HEK293 (cell line): ENCODE measurements at regions not wholly inside any gene's neighbourhood (a gene's known extent, or its start where the extent isn't known, plus 50 kb on each side); places are given as distances from the start of the nearest gene placed in this dataset.
A peak's percentile ranks its signal among the peaks of the same experiment; 100 is the strongest.

ENCODE experiments used
- BCL11B ChIP-seq: fragments of 450-650 bp; formaldehyde crosslinking; IDR thresholded peaks from 2 replicates; pipeline ENCODE4 v1.5.1; 2016; ENCODE audit warnings: low read depth, missing biosample characterization, missing genetic modification characterization
- SCRT2 ChIP-seq: fragments of 450-650 bp; formaldehyde crosslinking; IDR thresholded peaks from 2 replicates; pipeline ENCODE4 v1.5.1; 2016; ENCODE audit warnings: missing biosample characterization, missing genetic modification characterization
- TCF7L2 ChIP-seq: IDR thresholded peaks from 2 replicates; pipeline ENCODE4 v1.6.1; 2011; ENCODE audit warnings: low read depth, mild to moderate bottlenecking, inconsistent platforms, low read length, moderate library complexity, borderline replicate concordance
- YY1 ChIP-seq: fragments of 450-650 bp; formaldehyde crosslinking; IDR thresholded peaks from 2 replicates; pipeline ENCODE4 v1.5.1; 2018; ENCODE audit warnings: missing biosample characterization, missing genetic modification characterization
- ZBTB21 ChIP-seq: fragments of 450-650 bp; formaldehyde crosslinking; IDR thresholded peaks from 2 replicates; pipeline ENCODE4 v1.5.1; 2017; ENCODE audit warnings: missing biosample characterization, missing genetic modification characterization
- ZFP69B ChIP-seq: fragments of 450-650 bp; formaldehyde crosslinking; IDR thresholded peaks from 2 replicates; pipeline ENCODE4 v1.5.1; 2016; ENCODE audit warnings: missing biosample characterization, missing genetic modification characterization
- ZIC2 ChIP-seq: fragments of 450-650 bp; formaldehyde crosslinking; IDR thresholded peaks from 2 replicates; pipeline ENCODE4 v1.5.1; 2016; ENCODE audit warnings: missing biosample characterization, missing genetic modification characterization
- ZNF140 ChIP-seq: fragments of 450-650 bp; formaldehyde crosslinking; IDR thresholded peaks from 2 replicates; pipeline ENCODE4 v1.5.1; 2016; ENCODE audit warnings: missing biosample characterization, missing genetic modification characterization
- ZNF155 ChIP-seq: fragments of 450-650 bp; formaldehyde crosslinking; IDR thresholded peaks from 2 replicates; pipeline ENCODE4 v1.5.1; 2016; ENCODE audit warnings: missing biosample characterization, missing genetic modification characterization
- ZNF221 ChIP-seq: fragments of 450-650 bp; formaldehyde crosslinking; IDR thresholded peaks from 2 replicates; pipeline ENCODE4 v1.5.1; 2017; ENCODE audit warnings: missing biosample characterization, missing genetic modification characterization, borderline replicate concordance
- ZNF24 ChIP-seq: fragments of 450-650 bp; formaldehyde crosslinking; IDR thresholded peaks from 2 replicates; pipeline ENCODE4 v1.5.1; 2016; ENCODE audit warnings: missing biosample characterization, missing genetic modification characterization
- ZNF248 ChIP-seq: fragments of 450-650 bp; formaldehyde crosslinking; IDR thresholded peaks from 2 replicates; pipeline ENCODE4 v1.5.1; 2017; ENCODE audit warnings: missing biosample characterization, missing genetic modification characterization
- ZNF266 ChIP-seq: fragments of 450-650 bp; formaldehyde crosslinking; IDR thresholded peaks from 2 replicates; pipeline ENCODE4 v1.5.1; 2016; ENCODE audit warnings: missing biosample characterization, missing genetic modification characterization, low read depth
- ZNF280C ChIP-seq: fragments of 450-650 bp; formaldehyde crosslinking; IDR thresholded peaks from 2 replicates; pipeline ENCODE4 v1.5.1; 2016; ENCODE audit warnings: missing biosample characterization, missing genetic modification characterization
- ZNF311 ChIP-seq: fragments of 450-650 bp; formaldehyde crosslinking; IDR thresholded peaks from 2 replicates; pipeline ENCODE4 v1.5.1; 2017; ENCODE audit warnings: missing biosample characterization, missing genetic modification characterization, borderline replicate concordance
- ZNF426 ChIP-seq: fragments of 450-650 bp; formaldehyde crosslinking; IDR thresholded peaks from 2 replicates; pipeline ENCODE4 v1.5.1; 2017; ENCODE audit warnings: missing biosample characterization, missing genetic modification characterization, mild to moderate bottlenecking, inconsistent platforms, moderate library complexity
- ZNF473 ChIP-seq: fragments of 450-650 bp; formaldehyde crosslinking; IDR thresholded peaks from 2 replicates; pipeline ENCODE4 v1.5.1; 2017; ENCODE audit warnings: missing biosample characterization, missing genetic modification characterization
- ZNF513 ChIP-seq: fragments of 450-650 bp; IDR thresholded peaks from 2 replicates; pipeline ENCODE4 v1.5.1; 2018; ENCODE audit warnings: missing biosample characterization, missing genetic modification characterization
- ZNF521 ChIP-seq: fragments of 450-650 bp; formaldehyde crosslinking; IDR thresholded peaks from 2 replicates; pipeline ENCODE4 v1.5.1; 2017; ENCODE audit warnings: missing biosample characterization, mild to moderate bottlenecking, missing genetic modification characterization
- ZNF529 ChIP-seq: fragments of 450-650 bp; formaldehyde crosslinking; IDR thresholded peaks from 2 replicates; pipeline ENCODE4 v1.5.1; 2017; ENCODE audit warnings: missing genetic modification characterization, missing biosample characterization; ENCODE audit not compliant: insufficient replicate concordance
- ZNF548 ChIP-seq: fragments of 450-650 bp; formaldehyde crosslinking; IDR thresholded peaks from 2 replicates; pipeline ENCODE4 v1.5.1; 2016; ENCODE audit warnings: missing biosample characterization, missing genetic modification characterization
- ZNF571 ChIP-seq: fragments of 450-650 bp; formaldehyde crosslinking; IDR thresholded peaks from 2 replicates; pipeline ENCODE4 v1.5.0; 2017; ENCODE audit warnings: missing biosample characterization, missing genetic modification characterization
- ZNF610 ChIP-seq: fragments of 450-650 bp; formaldehyde crosslinking; IDR thresholded peaks from 2 replicates; pipeline ENCODE4 v1.5.1; 2016; ENCODE audit warnings: missing biosample characterization, missing genetic modification characterization, borderline replicate concordance
- ZNF621 ChIP-seq: fragments of 450-650 bp; formaldehyde crosslinking; IDR thresholded peaks from 2 replicates; pipeline ENCODE4 v1.5.1; 2017; ENCODE audit warnings: missing biosample characterization, missing genetic modification characterization
- ZNF639 ChIP-seq: fragments of 450-650 bp; formaldehyde crosslinking; IDR thresholded peaks from 2 replicates; pipeline ENCODE4 v1.5.1; 2016; ENCODE audit warnings: missing biosample characterization, missing genetic modification characterization
- ZNF701 ChIP-seq: fragments of 450-650 bp; formaldehyde crosslinking; IDR thresholded peaks from 2 replicates; pipeline ENCODE4 v1.5.1; 2016; ENCODE audit warnings: missing biosample characterization, missing genetic modification characterization
- ZNF747 ChIP-seq: fragments of 450-650 bp; formaldehyde crosslinking; IDR thresholded peaks from 2 replicates; pipeline ENCODE4 v1.5.1; 2016; ENCODE audit warnings: missing biosample characterization, missing genetic modification characterization
- ZNF776 ChIP-seq: fragments of 450-650 bp; formaldehyde crosslinking; IDR thresholded peaks from 2 replicates; pipeline ENCODE4 v1.5.0; 2017; ENCODE audit warnings: missing biosample characterization, missing genetic modification characterization, borderline replicate concordance
- ZNF785 ChIP-seq: fragments of 450-650 bp; formaldehyde crosslinking; IDR thresholded peaks from 2 replicates; pipeline ENCODE4 v1.5.1; 2016; ENCODE audit warnings: missing biosample characterization, missing genetic modification characterization
- ZNF791 ChIP-seq: fragments of 450-650 bp; formaldehyde crosslinking; IDR thresholded peaks from 2 replicates; pipeline ENCODE4 v1.5.1; 2016; ENCODE audit warnings: missing biosample characterization, missing genetic modification characterization
- ZNF843 ChIP-seq: fragments of 450-650 bp; formaldehyde crosslinking; IDR thresholded peaks from 2 replicates; pipeline ENCODE4 v1.5.1; 2016; ENCODE audit warnings: missing biosample characterization, missing genetic modification characterization
- ZSCAN16 ChIP-seq: fragments of 450-650 bp; formaldehyde crosslinking; IDR thresholded peaks from 2 replicates; pipeline ENCODE4 v1.5.1; 2016; ENCODE audit warnings: missing biosample characterization, missing genetic modification characterization
- TF ChIP-seq, protein P1 (sequence below): fragments of 450-650 bp; formaldehyde crosslinking; IDR thresholded peaks from 2 replicates; pipeline ENCODE4 v1.5.0; 2017; ENCODE audit warnings: missing biosample characterization, missing genetic modification characterization, borderline replicate concordance
- TF ChIP-seq, protein P2 (sequence below): fragments of 450-650 bp; formaldehyde crosslinking; IDR thresholded peaks from 2 replicates; pipeline ENCODE4 v1.5.1; 2017; ENCODE audit warnings: missing biosample characterization, missing genetic modification characterization

DNA sequence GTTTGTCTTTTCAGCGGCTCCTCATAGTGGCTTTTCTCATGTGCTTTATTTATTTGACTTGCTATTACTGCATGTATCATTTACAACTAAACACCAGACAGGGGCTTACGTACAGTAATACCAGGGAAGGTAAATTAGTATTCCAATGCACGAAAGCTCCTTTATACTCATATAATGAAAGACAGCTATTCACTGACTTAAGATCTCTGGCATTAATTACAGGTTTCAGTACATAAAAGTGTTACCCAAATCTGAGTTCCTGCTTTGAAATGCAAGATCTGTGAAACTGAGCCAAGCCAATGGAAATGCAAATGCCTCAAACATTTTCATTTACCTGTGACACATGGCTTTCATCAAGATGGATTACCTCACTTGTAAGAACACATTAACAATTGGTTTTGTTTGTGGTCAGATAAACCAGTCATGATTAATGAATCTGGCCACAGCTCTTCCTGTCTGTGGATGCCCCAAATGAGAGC is 107.2 kb downstream of the ANAPC4 start (continued):
- TF ChIP-seq ZNF529 (tag by site-specific recombination), result no peak
- TF ChIP-seq ZNF548 (tag by site-specific recombination), result no peak
- TF ChIP-seq ZNF140 (tag by site-specific recombination), result no peak
- no peak for TF ChIP-seq ZNF791
- TF ChIP-seq ZNF473 (tag by site-specific recombination), result no peak
- no peak for TF ChIP-seq ZNF248 (tag by site-specific recombination)
- no peak for TF ChIP-seq ZNF221
- TF ChIP-seq ZNF785, result no peak
- no peak for TF ChIP-seq ZNF311
- TF ChIP-seq ZSCAN16 (tag by site-specific recombination), result no peak
- TF ChIP-seq ZNF571 (tag by site-specific recombination), result no peak
- no peak for TF ChIP-seq ZNF776
- TF ChIP-seq ZNF266 (tag by site-specific recombination), result no peak
- TF ChIP-seq ZNF843 (tag by site-specific recombination), result peak; percentile 90
- no peak for TF ChIP-seq ZNF621 (tag by site-specific recombination)
- TF ChIP-seq ZBTB21, result no peak
- no peak for TF ChIP-seq YY1 (tag by site-specific recombination)
- no peak for TF ChIP-seq TCF7L2
- TF ChIP-seq, protein P1, sequence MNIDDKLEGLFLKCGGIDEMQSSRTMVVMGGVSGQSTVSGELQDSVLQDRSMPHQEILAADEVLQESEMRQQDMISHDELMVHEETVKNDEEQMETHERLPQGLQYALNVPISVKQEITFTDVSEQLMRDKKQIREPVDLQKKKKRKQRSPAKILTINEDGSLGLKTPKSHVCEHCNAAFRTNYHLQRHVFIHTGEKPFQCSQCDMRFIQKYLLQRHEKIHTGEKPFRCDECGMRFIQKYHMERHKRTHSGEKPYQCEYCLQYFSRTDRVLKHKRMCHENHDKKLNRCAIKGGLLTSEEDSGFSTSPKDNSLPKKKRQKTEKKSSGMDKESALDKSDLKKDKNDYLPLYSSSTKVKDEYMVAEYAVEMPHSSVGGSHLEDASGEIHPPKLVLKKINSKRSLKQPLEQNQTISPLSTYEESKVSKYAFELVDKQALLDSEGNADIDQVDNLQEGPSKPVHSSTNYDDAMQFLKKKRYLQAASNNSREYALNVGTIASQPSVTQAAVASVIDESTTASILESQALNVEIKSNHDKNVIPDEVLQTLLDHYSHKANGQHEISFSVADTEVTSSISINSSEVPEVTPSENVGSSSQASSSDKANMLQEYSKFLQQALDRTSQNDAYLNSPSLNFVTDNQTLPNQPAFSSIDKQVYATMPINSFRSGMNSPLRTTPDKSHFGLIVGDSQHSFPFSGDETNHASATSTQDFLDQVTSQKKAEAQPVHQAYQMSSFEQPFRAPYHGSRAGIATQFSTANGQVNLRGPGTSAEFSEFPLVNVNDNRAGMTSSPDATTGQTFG (tag by site-specific recombination), result no peak
- TF ChIP-seq SCRT2 (tag by site-specific recombination), result no peak
- no peak for TF ChIP-seq ZNF280C (tag by site-specific recombination)
- TF ChIP-seq ZNF747 (tag by site-specific recombination), result no peak
- TF ChIP-seq, protein P2, sequence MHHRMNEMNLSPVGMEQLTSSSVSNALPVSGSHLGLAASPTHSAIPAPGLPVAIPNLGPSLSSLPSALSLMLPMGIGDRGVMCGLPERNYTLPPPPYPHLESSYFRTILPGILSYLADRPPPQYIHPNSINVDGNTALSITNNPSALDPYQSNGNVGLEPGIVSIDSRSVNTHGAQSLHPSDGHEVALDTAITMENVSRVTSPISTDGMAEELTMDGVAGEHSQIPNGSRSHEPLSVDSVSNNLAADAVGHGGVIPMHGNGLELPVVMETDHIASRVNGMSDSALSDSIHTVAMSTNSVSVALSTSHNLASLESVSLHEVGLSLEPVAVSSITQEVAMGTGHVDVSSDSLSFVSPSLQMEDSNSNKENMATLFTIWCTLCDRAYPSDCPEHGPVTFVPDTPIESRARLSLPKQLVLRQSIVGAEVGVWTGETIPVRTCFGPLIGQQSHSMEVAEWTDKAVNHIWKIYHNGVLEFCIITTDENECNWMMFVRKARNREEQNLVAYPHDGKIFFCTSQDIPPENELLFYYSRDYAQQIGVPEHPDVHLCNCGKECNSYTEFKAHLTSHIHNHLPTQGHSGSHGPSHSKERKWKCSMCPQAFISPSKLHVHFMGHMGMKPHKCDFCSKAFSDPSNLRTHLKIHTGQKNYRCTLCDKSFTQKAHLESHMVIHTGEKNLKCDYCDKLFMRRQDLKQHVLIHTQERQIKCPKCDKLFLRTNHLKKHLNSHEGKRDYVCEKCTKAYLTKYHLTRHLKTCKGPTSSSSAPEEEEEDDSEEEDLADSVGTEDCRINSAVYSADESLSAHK (tag by site-specific recombination), result no peak
- TF ChIP-seq ZNF24 (tag by site-specific recombination), result no peak
- no peak for TF ChIP-seq ZNF426 (tag by site-specific recombination)
- TF ChIP-seq ZNF610 (tag by site-specific recombination), result no peak
- TF ChIP-seq ZIC2, result no peak
- no peak for TF ChIP-seq ZFP69B (tag by site-specific recombination)
- no peak for TF ChIP-seq ZNF155 (tag by site-specific recombination)
- no peak for TF ChIP-seq ZNF701
- TF ChIP-seq ZNF513 (tag by site-specific recombination), result no peak
- no peak for TF ChIP-seq BCL11B (tag by site-specific recombination)
- no peak for TF ChIP-seq ZNF521 (tag by site-specific recombination)
- TF ChIP-seq ZNF639 (tag by site-specific recombination), result no peak
